ENCODE measurements at regions not wholly inside any gene's neighbourhood (a gene's known extent, or its start where the extent isn't known, plus 50 kb on each side); places are given as distances from the start of the nearest gene placed in this dataset.

DNA sequence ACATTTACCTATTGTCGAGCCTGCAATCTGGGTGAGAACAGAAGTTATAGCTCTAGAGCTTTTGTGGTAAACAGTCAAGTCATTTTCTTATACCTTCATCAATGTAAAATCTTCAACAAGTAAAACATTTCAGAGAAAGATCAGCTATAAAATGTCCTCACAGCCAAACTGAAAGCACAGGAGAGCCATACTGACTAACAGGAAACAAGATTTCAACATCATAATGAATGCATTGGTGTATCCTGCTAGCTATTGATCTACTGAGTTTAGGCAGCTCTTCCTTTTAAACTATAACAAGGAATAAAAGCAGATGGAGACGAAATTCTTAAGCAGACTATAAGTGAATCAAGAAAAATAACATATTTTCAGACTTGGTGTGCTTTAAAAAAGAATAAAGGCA is 1522.9 kb upstream of the WWC1 start:
- TF ChIP-seq RARB (CRISPR knock-in tag; IDR thresholded peaks at IDR 0.05) (no peak), ZFP3 (CRISPR knock-in tag; IDR thresholded peaks at IDR 0.05) (no peak), TCF4 (CRISPR knock-in tag; IDR thresholded peaks at IDR 0.05; ENCODE audit: borderline replicate concordance) (no peak), SNAI2 (CRISPR knock-in tag; IDR thresholded peaks at IDR 0.05) (no peak), GLIS3 (CRISPR knock-in tag; IDR thresholded peaks at IDR 0.05) (no peak), ZFP30 (CRISPR knock-in tag; IDR thresholded peaks at IDR 0.05) (no peak), ZNF70 (CRISPR knock-in tag; IDR thresholded peaks at IDR 0.05) (no peak)
- TF ChIP-seq, protein P1, sequence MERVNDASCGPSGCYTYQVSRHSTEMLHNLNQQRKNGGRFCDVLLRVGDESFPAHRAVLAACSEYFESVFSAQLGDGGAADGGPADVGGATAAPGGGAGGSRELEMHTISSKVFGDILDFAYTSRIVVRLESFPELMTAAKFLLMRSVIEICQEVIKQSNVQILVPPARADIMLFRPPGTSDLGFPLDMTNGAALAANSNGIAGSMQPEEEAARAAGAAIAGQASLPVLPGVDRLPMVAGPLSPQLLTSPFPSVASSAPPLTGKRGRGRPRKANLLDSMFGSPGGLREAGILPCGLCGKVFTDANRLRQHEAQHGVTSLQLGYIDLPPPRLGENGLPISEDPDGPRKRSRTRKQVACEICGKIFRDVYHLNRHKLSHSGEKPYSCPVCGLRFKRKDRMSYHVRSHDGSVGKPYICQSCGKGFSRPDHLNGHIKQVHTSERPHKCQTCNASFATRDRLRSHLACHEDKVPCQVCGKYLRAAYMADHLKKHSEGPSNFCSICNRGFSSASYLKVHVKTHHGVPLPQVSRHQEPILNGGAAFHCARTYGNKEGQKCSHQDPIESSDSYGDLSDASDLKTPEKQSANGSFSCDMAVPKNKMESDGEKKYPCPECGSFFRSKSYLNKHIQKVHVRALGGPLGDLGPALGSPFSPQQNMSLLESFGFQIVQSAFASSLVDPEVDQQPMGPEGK (CRISPR knock-in tag; IDR thresholded peaks at IDR 0.05; ENCODE audit: borderline replicate concordance): no peak
- TF ChIP-seq, protein P2, sequence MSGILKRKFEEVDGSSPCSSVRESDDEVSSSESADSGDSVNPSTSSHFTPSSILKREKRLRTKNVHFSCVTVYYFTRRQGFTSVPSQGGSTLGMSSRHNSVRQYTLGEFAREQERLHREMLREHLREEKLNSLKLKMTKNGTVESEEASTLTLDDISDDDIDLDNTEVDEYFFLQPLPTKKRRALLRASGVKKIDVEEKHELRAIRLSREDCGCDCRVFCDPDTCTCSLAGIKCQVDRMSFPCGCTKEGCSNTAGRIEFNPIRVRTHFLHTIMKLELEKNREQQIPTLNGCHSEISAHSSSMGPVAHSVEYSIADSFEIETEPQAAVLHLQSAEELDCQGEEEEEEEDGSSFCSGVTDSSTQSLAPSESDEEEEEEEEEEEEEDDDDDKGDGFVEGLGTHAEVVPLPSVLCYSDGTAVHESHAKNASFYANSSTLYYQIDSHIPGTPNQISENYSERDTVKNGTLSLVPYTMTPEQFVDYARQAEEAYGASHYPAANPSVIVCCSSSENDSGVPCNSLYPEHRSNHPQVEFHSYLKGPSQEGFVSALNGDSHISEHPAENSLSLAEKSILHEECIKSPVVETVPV (CRISPR knock-in tag; IDR thresholded peaks at IDR 0.05): no peak

All from SK-N-SH treated with all-trans-retinoic acid at 6 μM for 48 hours (cell line).